K562 (cell line): ENCODE measurements at regions not wholly inside any gene's neighbourhood (a gene's known extent, or its start where the extent isn't known, plus 50 kb on each side); places are given as distances from the start of the nearest gene placed in this dataset.

Source experiments
- CTCF ChIP-seq, 3 experiments: IDR thresholded peaks in 2 of 3; conservative IDR thresholded peaks in 1 of 3; 2 replicates each; pipeline ENCODE4 v1.5.1; 2011 to 2012; ENCODE audit warnings: low read length in 3 of 3, mild to moderate bottlenecking in 3 of 3, control low read depth in 2 of 3, improper control_type of control experiment in 1 of 3, inconsistent platforms in 1 of 3, low read depth in 1 of 3, mixed read lengths in 1 of 3, moderate library complexity in 1 of 3; ENCODE audit not compliant: insufficient read depth in 2 of 3
- EP400 ChIP-seq: fragments of 450-650 bp; IDR thresholded peaks from 2 replicates; pipeline ENCODE4 v1.6.1; 2017; ENCODE audit warnings: antibody characterized with exemption, mild to moderate bottlenecking, moderate library complexity
- FOSL1 ChIP-seq: fragments of 200-800 bp; sonication (Bioruptor generic); conservative IDR thresholded peaks from 2 replicates; pipeline ENCODE4 v1.6.1; 2016; ENCODE audit warnings: missing genetic modification characterization, missing compliant biosample characterization
- GATA2 ChIP-seq: sonication (generic); formaldehyde crosslinking; IDR thresholded peaks from 2 replicates; pipeline ENCODE4 v1.4.0; 2020; ENCODE audit warnings: mild to moderate bottlenecking, missing genetic modification reagents
- ID3 ChIP-seq, 2 experiments: fragments of 250-450 bp in 1 of 2; fragments of 450-650 bp in 1 of 2; sonication (Bioruptor Pico) in 1 of 2; IDR thresholded peaks; 2 replicates each; pipeline versions ENCODE4 v1.6.1 to v1.8.0; 2016 to 2021; ENCODE audit warnings: mild to moderate bottlenecking in 2 of 2, moderate library complexity in 2 of 2, missing compliant biosample characterization in 1 of 2, missing genetic modification characterization in 1 of 2
- LEF1 ChIP-seq: fragments of 450-650 bp; IDR thresholded peaks from 2 replicates; pipeline ENCODE4 v1.6.1; 2016; ENCODE audit warnings: mild to moderate bottlenecking
- NELFE ChIP-seq: IDR thresholded peaks from 2 replicates; pipeline ENCODE4 v1.6.1; 2011; ENCODE audit warnings: mild to moderate bottlenecking; ENCODE audit not compliant: insufficient read depth, insufficient read length
- NR4A1 ChIP-seq, 2 experiments: fragments of 250-450 bp in 1 of 2; fragments of 450-650 bp in 1 of 2; sonication (Bioruptor Pico) in 1 of 2; IDR thresholded peaks; 2 replicates each; pipeline versions ENCODE4 v1.4.0 to v1.6.1; 2016 to 2020; ENCODE audit warnings: mild to moderate bottlenecking in 2 of 2, missing compliant biosample characterization in 1 of 2, missing genetic modification characterization in 1 of 2, moderate library complexity in 1 of 2
- POLR2AphosphoS5 ChIP-seq: IDR thresholded peaks from 2 replicates; pipeline ENCODE4 v1.6.1; 2011; ENCODE audit warnings: mild to moderate bottlenecking, low read depth, low read length, moderate library complexity; ENCODE audit not compliant: control insufficient read depth, insufficient read depth
- SETDB1 ChIP-seq: IDR thresholded peaks from one replicate; pipeline ENCODE4 v1.6.1; 2012; ENCODE audit warnings: low read length, control low read depth, inconsistent platforms
- SIN3B ChIP-seq: fragments of 450-650 bp; IDR thresholded peaks from 2 replicates; pipeline ENCODE4 v1.6.1; 2017; ENCODE audit warnings: low read depth, mild to moderate bottlenecking, moderate library complexity
- TFAP4 ChIP-seq: sonication (generic); formaldehyde crosslinking; IDR thresholded peaks from 2 replicates; pipeline ENCODE4 v1.8.0; 2022; ENCODE audit warnings: missing genetic modification reagents, mild to moderate bottlenecking, moderate library complexity, borderline replicate concordance
- ZBTB11 ChIP-seq, 3 experiments: fragments of 200-800 bp in 1 of 3; fragments of 250-450 bp in 1 of 3; fragments of 450-650 bp in 1 of 3; sonication (Bioruptor Pico) in 1 of 3; sonication (Bioruptor generic) in 1 of 3; formaldehyde crosslinking in 1 of 3; IDR thresholded peaks; 2 replicates each; pipeline versions ENCODE4 v1.6.1 to v1.8.0; 2016 to 2022; ENCODE audit warnings: mild to moderate bottlenecking in 2 of 3, missing genetic modification characterization in 2 of 3, missing compliant biosample characterization in 1 of 3, moderate library complexity in 1 of 3
- ZBTB2 ChIP-seq: fragments of 450-650 bp; IDR thresholded peaks from 2 replicates; pipeline ENCODE4 v1.6.1; 2016; ENCODE audit warnings: antibody characterized with exemption
- ZNF124 ChIP-seq: sonication (generic); formaldehyde crosslinking; IDR thresholded peaks from 2 replicates; pipeline ENCODE4 v1.8.1; 2022; ENCODE audit warnings: missing genetic modification reagents
- ZNF395 ChIP-seq: fragments of 200-800 bp; sonication (Bioruptor generic); IDR thresholded peaks from 2 replicates; pipeline ENCODE4 v1.6.1; 2017; ENCODE audit warnings: missing genetic modification characterization, missing compliant biosample characterization

- TF ChIP-seq ZBTB2 (0 out of 2 replicates have a peak, but pooled peaks have one; percentile 24), SIN3B (peak; percentile 20; the same call in 1 of the 2 replicates), POLR2AphosphoS5 (peak; percentile 29; the same call in 1 of the 2 replicates), EP400 (peak; percentile 11; the same call in 1 of the 2 replicates), TFAP4 (CRISPR knock-in tag) (0 out of 2 replicates have a peak, but pooled peaks have one; percentile 38), ZNF124 (no peak), SETDB1 (no peak), ZNF395 (peak; percentile 91), CTCF (IDR thresholded peaks at IDR 0.05 in 2 of 3, conservative IDR thresholded peaks at IDR 0.05 in 1 of 3; ENCODE audit: insufficient read depth in 2 of 3, low read depth in 1 of 3, low read length in 3 of 3) (no peak), FOSL1 (tag) (peak; percentile 96), ZBTB11 (CRISPR knock-in tag; IDR thresholded peaks at IDR 0.05) (peak in 1 of 3 experiments; percentile 61; a peak in 1 of 6 replicates), ID3 (CRISPR knock-in tag; IDR thresholded peaks at IDR 0.05) (no peak), ID3 (tag; IDR thresholded peaks at IDR 0.05) (peak; percentile 90), LEF1 (peak; percentile 84), NR4A1 (CRISPR knock-in tag; IDR thresholded peaks at IDR 0.05) (no peak), NR4A1 (tag; IDR thresholded peaks at IDR 0.05) (peak; percentile 78), NELFE (no peak), GATA2 (CRISPR knock-in tag) (peak; percentile 67; the same call in 1 of the 2 replicates)
These were observed 75.2 kb upstream of the GALNT5 start (continued) for GRCh38 chr2:157182204-157182709.
